ENCODE measurements at regions not wholly inside any gene's neighbourhood (a gene's known extent, or its start where the extent isn't known, plus 50 kb on each side); places are given as distances from the start of the nearest gene placed in this dataset.

GRCh38 chr15:69505956-69506556 is 53.4 kb downstream of the RPLP1 start:
- H3K36me3 ChIP-seq (ENCODE audit: control insufficient read depth, insufficient read depth, low read length), result no peaks in the 10 kb centered on the region

GRCh38 chr15:69508659-69509058 is 56.0 kb downstream of the RPLP1 start:
- no peak overlapping the region for H3K27ac ChIP-seq (ENCODE audit: insufficient read depth, low read length)
- H3K9ac ChIP-seq (ENCODE audit: insufficient read depth, low read length), result no peak overlapping the region
- TF ChIP-seq EZH2 (IDR thresholded peaks at IDR 0.05; ENCODE audit: low read length, missing control alignments), result no peak
- TF ChIP-seq CTCF (conservative IDR thresholded peaks at IDR 0.05 in 1 of 2, IDR thresholded peaks at IDR 0.05 in 1 of 2; ENCODE audit: low read depth in 1 of 2, low read length in 2 of 2), result no peak
- no peaks in the 10 kb centered on the region for H3K79me2 ChIP-seq (ENCODE audit: control insufficient read depth, insufficient read depth, low read length)
- H3K4me1 ChIP-seq (ENCODE audit: control insufficient read depth, extremely low read depth, insufficient read depth, low read length), result no peaks in the 10 kb centered on the region
- peak in 1 of 2 donors; percentile 45 for DNase-seq (ENCODE audit: low read depth in 2 of 2)
- H3K36me3 ChIP-seq (ENCODE audit: control insufficient read depth, insufficient read depth, low read length), result no peaks in the 10 kb centered on the region
- H3K9me3 ChIP-seq (ENCODE audit: control insufficient read depth, insufficient read depth, low read depth, low read length), result no peaks in the 10 kb centered on the region
- H3K27me3 ChIP-seq (ENCODE audit: control insufficient read depth, insufficient read depth, low read length), result no peaks in the 10 kb centered on the region
- H4K20me1 ChIP-seq (ENCODE audit: control insufficient read depth, extremely low read depth, insufficient read depth, low read length), result no peaks in the 10 kb centered on the region
- no peak overlapping the region for H2AFZ ChIP-seq (ENCODE audit: low read length)
- no peak overlapping the region for H3K4me2 ChIP-seq (ENCODE audit: extremely low read depth, insufficient read depth, low read length)
- no peak overlapping the region for H3K4me3 ChIP-seq (replicated peaks in 1 of 4; ENCODE audit: control extremely low read depth in 1 of 4, insufficient read depth in 1 of 4, low read depth in 3 of 4, low read length in 4 of 4)

More at GRCh38 chr15:69505956-69506556, 53.4 kb downstream of the RPLP1 start:
- Histone ChIP-seq H3K4me1 (ENCODE audit: control insufficient read depth, extremely low read depth, insufficient read depth, low read length) (no peaks in the 10 kb centered on the region), H3K4me3 (replicated peaks in 1 of 4; ENCODE audit: control extremely low read depth in 1 of 4, insufficient read depth in 1 of 4, low read depth in 3 of 4, low read length in 4 of 4) (no peak overlapping the region), H3K27ac (ENCODE audit: insufficient read depth, low read length) (no peak overlapping the region), H3K27me3 (ENCODE audit: control insufficient read depth, insufficient read depth, low read length) (no peaks in the 10 kb centered on the region), H3K9me3 (ENCODE audit: control insufficient read depth, insufficient read depth, low read depth, low read length) (no peaks in the 10 kb centered on the region), H3K79me2 (ENCODE audit: control insufficient read depth, insufficient read depth, low read length) (no peaks in the 10 kb centered on the region), H2AFZ (ENCODE audit: low read length) (no peak overlapping the region), H4K20me1 (ENCODE audit: control insufficient read depth, extremely low read depth, insufficient read depth, low read length) (no peaks in the 10 kb centered on the region), H3K4me2 (ENCODE audit: extremely low read depth, insufficient read depth, low read length) (no peak overlapping the region), H3K9ac (ENCODE audit: insufficient read depth, low read length) (no peak overlapping the region)
- DNase-seq (ENCODE audit: low read depth in 2 of 2), result no peak
- TF ChIP-seq CTCF (conservative IDR thresholded peaks at IDR 0.05 in 1 of 2, IDR thresholded peaks at IDR 0.05 in 1 of 2; ENCODE audit: low read depth in 1 of 2, low read length in 2 of 2) (no peak), EZH2 (IDR thresholded peaks at IDR 0.05; ENCODE audit: low read length, missing control alignments) (no peak)

DNA sequence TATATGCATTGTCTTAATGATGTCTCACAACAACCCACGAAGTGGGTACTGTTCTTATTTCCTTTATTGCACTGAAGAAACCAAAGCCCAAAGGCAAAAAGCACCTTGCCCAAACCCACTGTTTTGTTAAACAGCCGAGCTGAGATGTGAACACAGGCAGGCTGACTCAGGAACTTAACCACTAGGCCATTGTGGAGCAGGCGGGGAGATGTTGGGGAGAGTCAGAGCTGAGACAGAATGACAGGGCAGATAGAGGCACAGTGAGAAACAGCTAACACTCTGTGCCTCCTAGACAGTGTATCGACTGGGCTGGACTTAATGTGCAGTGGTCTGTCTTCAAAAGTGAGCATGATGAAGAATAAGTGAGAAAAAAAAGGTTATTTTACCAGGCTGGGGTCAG is 56.5 kb downstream of the RPLP1 start:
- Histone ChIP-seq H3K27me3 (ENCODE audit: control insufficient read depth, insufficient read depth, low read length) (no peaks in the 10 kb centered on the region), H2AFZ (ENCODE audit: low read length) (no peak overlapping the region), H4K20me1 (ENCODE audit: control insufficient read depth, extremely low read depth, insufficient read depth, low read length) (no peaks in the 10 kb centered on the region), H3K79me2 (ENCODE audit: control insufficient read depth, insufficient read depth, low read length) (no peaks in the 10 kb centered on the region), H3K36me3 (ENCODE audit: control insufficient read depth, insufficient read depth, low read length) (no peaks in the 10 kb centered on the region), H3K9ac (ENCODE audit: insufficient read depth, low read length) (no peak overlapping the region), H3K9me3 (ENCODE audit: control insufficient read depth, insufficient read depth, low read depth, low read length) (no peaks in the 10 kb centered on the region), H3K4me1 (ENCODE audit: control insufficient read depth, extremely low read depth, insufficient read depth, low read length) (no peaks in the 10 kb centered on the region), H3K4me3 (replicated peaks in 1 of 4; ENCODE audit: control extremely low read depth in 1 of 4, insufficient read depth in 1 of 4, low read depth in 3 of 4, low read length in 4 of 4) (no peak overlapping the region), H3K27ac (ENCODE audit: insufficient read depth, low read length) (no peak overlapping the region), H3K4me2 (ENCODE audit: extremely low read depth, insufficient read depth, low read length) (no peak overlapping the region)
- TF ChIP-seq CTCF (conservative IDR thresholded peaks at IDR 0.05 in 1 of 2, IDR thresholded peaks at IDR 0.05 in 1 of 2; ENCODE audit: low read depth in 1 of 2, low read length in 2 of 2), result no peak
- no peak for TF ChIP-seq EZH2 (IDR thresholded peaks at IDR 0.05; ENCODE audit: low read length, missing control alignments)
- DNase-seq (ENCODE audit: low read depth in 2 of 2), result peak in 1 of 2 donors; percentile 56
